ENCODE measurements at regions not wholly inside any gene's neighbourhood (a gene's known extent, or its start where the extent isn't known, plus 50 kb on each side); places are given as distances from the start of the nearest gene placed in this dataset.

- BruUV-seq (replicated peaks), result no TSS peak
- H4K20me1 ChIP-seq (ENCODE audit: insufficient read depth), result no peaks in the 10 kb centered on the region
- peaks cover 15% of the 10 kb centered on the region for H3K4me1 ChIP-seq (replicated peaks; ENCODE audit: insufficient read depth)
- H3K4me2 ChIP-seq, result no peak overlapping the region
- H3K9me3 ChIP-seq (ENCODE audit: insufficient read depth, low read depth), result peaks cover 4% of the 10 kb centered on the region; the same call in 1 of the 2 replicates
- no peaks in the 10 kb centered on the region for H3K36me3 ChIP-seq (ENCODE audit: low read depth)
- no peaks in the 10 kb centered on the region for H3K9me2 ChIP-seq (ENCODE audit: insufficient read depth)
- H3K79me2 ChIP-seq (ENCODE audit: low read depth), result no peaks in the 10 kb centered on the region
- H3K4me3 ChIP-seq, result no peak overlapping the region
- H3K27me3 ChIP-seq (ENCODE audit: insufficient read depth, low read depth), result no peaks in the 10 kb centered on the region
- CTCF ChIA-PET, result no interaction called here
- no peak for TF ChIP-seq EZH2 (IDR thresholded peaks at IDR 0.05; ENCODE audit: low read depth)
- TF ChIP-seq CTCF (conservative IDR thresholded peaks at IDR 0.05), result no peak
- H3K27ac ChIP-seq, result no peak overlapping the region
- peak overlapping the region; percentile 4; the same call in 1 of the 2 replicates for H2AFZ ChIP-seq
- POLR2A ChIA-PET (ENCODE audit: unreplicated experiment), result no interaction called here
- no peak for DNase-seq
- no peaks in the 10 kb centered on the region for H3F3A ChIP-seq (ENCODE audit: insufficient read depth, low read depth)
- intact Hi-C loops (cut with micrococcal nuclease; ENCODE audit: unreplicated experiment), result no loop called here
Observed at GRCh38 chr2:225117051-225117716, 74.9 kb upstream of the DOCK10 start.

GRCh38 chr2:225114786-225115323 is 72.6 kb upstream of the DOCK10 start:
- no TSS peak for BruUV-seq (replicated peaks)
- H3F3A ChIP-seq (ENCODE audit: insufficient read depth, low read depth), result no peaks in the 10 kb centered on the region
- ChIA-PET CTCF (no interaction called here), POLR2A (ENCODE audit: unreplicated experiment) (no interaction called here)
- H3K4me3 ChIP-seq, result no peak overlapping the region
- H3K4me1 ChIP-seq (replicated peaks; ENCODE audit: insufficient read depth), result peaks cover 5% of the 10 kb centered on the region
- peaks cover 4% of the 10 kb centered on the region; the same call in 1 of the 2 replicates for H3K9me3 ChIP-seq (ENCODE audit: insufficient read depth, low read depth)
- no peaks in the 10 kb centered on the region for H3K27me3 ChIP-seq (ENCODE audit: insufficient read depth, low read depth)
- H4K20me1 ChIP-seq (ENCODE audit: insufficient read depth), result no peaks in the 10 kb centered on the region
- no peak for DNase-seq
- H3K36me3 ChIP-seq (ENCODE audit: low read depth), result no peaks in the 10 kb centered on the region
- no peak overlapping the region for H3K4me2 ChIP-seq
- TF ChIP-seq CTCF (conservative IDR thresholded peaks at IDR 0.05), result no peak
- TF ChIP-seq EZH2 (IDR thresholded peaks at IDR 0.05; ENCODE audit: low read depth), result no peak
- no peak overlapping the region for H2AFZ ChIP-seq
- no peaks in the 10 kb centered on the region for H3K79me2 ChIP-seq (ENCODE audit: low read depth)
- no peaks in the 10 kb centered on the region for H3K9me2 ChIP-seq (ENCODE audit: insufficient read depth)
- intact Hi-C loops (cut with micrococcal nuclease; ENCODE audit: unreplicated experiment), result no loop called here
- H3K27ac ChIP-seq, result no peak overlapping the region

GRCh38 chr2:225113371-225114015 is 71.2 kb upstream of the DOCK10 start:
- intact Hi-C loops (cut with micrococcal nuclease; ENCODE audit: unreplicated experiment), result no loop called here
- H3K9me2 ChIP-seq (ENCODE audit: insufficient read depth), result no peaks in the 10 kb centered on the region

More at GRCh38 chr2:225113371-225114015, 71.2 kb upstream of the DOCK10 start:
- DNase-seq, result no peak
- CTCF ChIA-PET, result no interaction called here
- Histone ChIP-seq H3K79me2 (ENCODE audit: low read depth) (no peaks in the 10 kb centered on the region), H3K9me3 (ENCODE audit: insufficient read depth, low read depth) (peaks cover 4% of the 10 kb centered on the region; the same call in 1 of the 2 replicates), H3K4me2 (no peak overlapping the region), H4K20me1 (ENCODE audit: insufficient read depth) (no peaks in the 10 kb centered on the region), H3K27me3 (ENCODE audit: insufficient read depth, low read depth) (no peaks in the 10 kb centered on the region), H3K4me1 (replicated peaks; ENCODE audit: insufficient read depth) (no peaks in the 10 kb centered on the region), H3K27ac (no peak overlapping the region), H3F3A (ENCODE audit: insufficient read depth, low read depth) (no peaks in the 10 kb centered on the region), H3K4me3 (no peak overlapping the region), H3K36me3 (ENCODE audit: low read depth) (no peaks in the 10 kb centered on the region), H2AFZ (no peak overlapping the region)
- no TSS peak for BruUV-seq (replicated peaks)
- POLR2A ChIA-PET (ENCODE audit: unreplicated experiment), result interaction anchor here (0.6 kb wide), 2 partner anchors 99 to 262 kb away, joined by 3 to 4 read pairs; no protein-coding TSS in a partner anchor
- no peak for TF ChIP-seq EZH2 (IDR thresholded peaks at IDR 0.05; ENCODE audit: low read depth)
- TF ChIP-seq CTCF (conservative IDR thresholded peaks at IDR 0.05), result no peak
